Body of pancreas (tissue), 4 donors: ENCODE measurements at regions not wholly inside any gene's neighbourhood (a gene's known extent, or its start where the extent isn't known, plus 50 kb on each side); places are given as distances from the start of the nearest gene placed in this dataset.

Experiments
- ATAC-seq: fragments of 150-250 bp; one replicate; pipeline ENCODE4 v1.9.1; 2016
- DNase-seq, 4 donors: peaks; one replicate each; pipeline ENCODE4 v3.0.0-alpha.2; 2019
- H3K27ac ChIP-seq, 4 donors: fragments of 200-600 bp; sonication (generic); 1 replicate in 3 of 4; 2 replicates in 1 of 4; pipeline versions ENCODE4 v1.5.1 to v1.6.1; 2016 to 2019; ENCODE audit warnings: mild to moderate bottlenecking in 1 of 4, mixed read lengths in 1 of 4, moderate library complexity in 1 of 4
- H3K27me3 ChIP-seq, 2 donors: fragments of 200-600 bp; sonication (generic); one replicate each; pipeline ENCODE4 v1.6.0; 2016; ENCODE audit warnings: mild to moderate bottlenecking in 1 of 2
- H3K36me3 ChIP-seq, 2 donors: fragments of 200-600 bp; sonication (generic); replicated peaks in 1 of 2; 2 replicates each; pipeline ENCODE4 v1.5.1; 2016; ENCODE audit warnings: low read depth in 2 of 2; ENCODE audit not compliant: insufficient read depth in 1 of 2
- H3K4me1 ChIP-seq: fragments of 200-600 bp; sonication (generic); one replicate; pipeline ENCODE4 v1.6.0; 2016
- H3K4me3 ChIP-seq, 2 donors: fragments of 200-600 bp; sonication (generic); 1 replicate in 1 of 2; 2 replicates in 1 of 2; pipeline ENCODE4 v1.5.1; 2016 to 2019
- H3K9me3 ChIP-seq, 3 donors: fragments of 200-600 bp; sonication (generic); 1 replicate in 2 of 3; 2 replicates in 1 of 3; pipeline ENCODE4 v1.5.1; 2016
- CTCF ChIP-seq, 7 experiments: fragments of 450-650 bp in 4 of 7; fragments of 200-600 bp in 3 of 7; sonication (generic) in 3 of 7; IDR thresholded peaks; one replicate each; pipeline ENCODE4 v1.5.1; 2016 to 2019; ENCODE audit warnings: antibody characterized with exemption in 7 of 7
- POLR2A ChIP-seq, 3 donors: fragments of 450-650 bp; IDR thresholded peaks; one replicate each; pipeline ENCODE4 v1.6.1; 2016; ENCODE audit warnings: antibody characterized with exemption in 3 of 3, mild to moderate bottlenecking in 2 of 3
- WGBS, 2 donors: methylation state at CpG; one replicate each; pipeline ENCODE4 v1.1.5; 2017; 5-methylcytosine and 5-hydroxymethylcytosine counted together
- intact Hi-C: fragments of 100-400 bp; cut with DNase I; formaldehyde crosslinking; loops from one replicate; pipeline ENCODE4 v1.15.1; 2023

GRCh38 chr3:184761976-184762375, 50.0 kb upstream of the VPS8 start:
- peak overlapping the region; percentile 54 to 84 (median 70) for H3K27ac ChIP-seq
- no peaks in the 10 kb centered on the region for H3K36me3 ChIP-seq
- H3K27me3 ChIP-seq: no peaks in the 10 kb centered on the region
- H3K9me3 ChIP-seq: no peaks in the 10 kb centered on the region
- intact Hi-C loops: no loop called here
- no peak for TF ChIP-seq POLR2A (IDR thresholded peaks at IDR 0.05)
- no peak for TF ChIP-seq CTCF (IDR thresholded peaks at IDR 0.05)
- no peak for DNase-seq
- no peak for ATAC-seq
- no peak overlapping the region for H3K4me3 ChIP-seq
- H3K4me1 ChIP-seq: peaks cover 48% of the 10 kb centered on the region
- WGBS, 2 donors: 25 to 46% methylated on average over 4 of the region's 4 CpGs
